GM12865 (cell line): ENCODE measurements at regions not wholly inside any gene's neighbourhood (a gene's known extent, or its start where the extent isn't known, plus 50 kb on each side); places are given as distances from the start of the nearest gene placed in this dataset.

Source experiments
- DNase-seq: peaks from one replicate; pipeline ENCODE4 v3.0.0; 2010; ENCODE audit warnings: low read depth
- H3K4me3 ChIP-seq: 2 replicates; pipeline ENCODE4 v1.5.1; 2011; ENCODE audit warnings: mild to moderate bottlenecking, low read depth, low read length, control low read depth
- CTCF ChIP-seq: IDR thresholded peaks from 2 replicates; pipeline ENCODE4 v1.5.1; 2011; ENCODE audit warnings: low read length, control low read depth, low read depth, inconsistent platforms; ENCODE audit not compliant: insufficient read depth; ENCODE audit errors: missing control alignments

GRCh38 chr5:114166081-114166480, 195.8 kb upstream of the KCNN2 start:
- no peak overlapping the region for H3K4me3 ChIP-seq
- no peak for DNase-seq
- TF ChIP-seq CTCF, result no peak

DNA sequence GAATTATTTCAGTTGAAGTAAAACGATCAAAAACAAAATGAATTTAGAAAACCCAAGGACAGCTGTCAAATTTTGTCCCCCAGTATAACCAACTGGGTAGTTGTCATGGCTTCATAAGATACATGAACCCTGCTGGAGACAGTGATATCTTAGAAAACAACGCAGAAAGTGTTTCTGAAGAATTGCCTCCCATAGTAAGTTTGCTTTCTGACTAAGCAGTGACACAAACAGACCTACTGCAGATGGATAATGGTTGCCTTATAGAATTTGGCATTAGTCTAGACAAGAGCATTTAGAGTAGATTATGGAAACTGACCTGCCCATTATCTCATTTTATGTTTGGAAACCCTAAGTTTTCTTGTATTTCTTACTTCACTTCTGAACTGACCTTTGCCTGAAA, 187.7 kb upstream of the KCNN2 start:
- no peak for DNase-seq
- no peak overlapping the region for H3K4me3 ChIP-seq
- TF ChIP-seq CTCF, result no peak

GRCh38 chr5:114174837-114175236, 187.0 kb upstream of the KCNN2 start:
- no peak for TF ChIP-seq CTCF
- H3K4me3 ChIP-seq, result no peak overlapping the region
- DNase-seq, result no peak

DNA sequence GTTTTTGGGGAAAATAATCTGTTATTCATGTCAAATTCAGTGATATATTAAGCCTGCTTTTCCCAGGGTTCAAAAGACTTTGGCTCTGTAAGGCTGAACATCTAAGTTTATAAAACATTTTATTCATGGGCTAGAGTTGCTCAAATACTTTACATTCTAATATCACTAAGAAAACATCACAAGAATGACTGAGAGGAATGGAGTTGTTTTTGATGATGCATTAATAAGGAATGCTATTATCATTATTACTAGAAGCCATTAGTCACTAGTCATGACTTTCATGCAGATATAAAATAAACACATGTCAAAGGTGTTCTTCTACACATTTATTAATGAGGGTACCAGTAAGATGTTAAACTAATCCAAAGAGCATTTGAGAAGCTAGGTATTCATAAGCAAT, 185.5 kb upstream of the KCNN2 start:
- no peak for TF ChIP-seq CTCF
- DNase-seq, result no peak
- H3K4me3 ChIP-seq, result no peak overlapping the region

DNA sequence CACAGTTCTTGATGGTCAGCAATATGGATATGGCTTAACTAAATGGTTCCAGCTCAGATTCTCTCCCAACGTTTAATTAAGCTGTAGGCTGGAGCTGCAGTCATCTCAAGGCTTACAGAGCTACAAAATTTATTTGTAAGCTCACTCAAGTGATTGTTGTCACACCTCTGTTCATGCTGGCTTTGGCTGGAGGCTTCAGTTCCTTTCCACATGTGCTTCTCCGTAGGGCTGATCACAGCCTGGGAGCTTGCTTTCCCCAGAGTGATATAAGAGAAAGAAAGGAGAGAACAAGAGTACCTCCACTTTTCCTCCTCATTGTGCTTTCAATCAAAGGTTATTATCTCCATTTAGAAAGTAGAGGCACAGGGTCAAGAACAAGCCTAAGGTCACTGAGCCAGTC, 182.7 kb upstream of the KCNN2 start:
- H3K4me3 ChIP-seq, result no peak overlapping the region
- no peak for DNase-seq
- no peak for TF ChIP-seq CTCF

DNA sequence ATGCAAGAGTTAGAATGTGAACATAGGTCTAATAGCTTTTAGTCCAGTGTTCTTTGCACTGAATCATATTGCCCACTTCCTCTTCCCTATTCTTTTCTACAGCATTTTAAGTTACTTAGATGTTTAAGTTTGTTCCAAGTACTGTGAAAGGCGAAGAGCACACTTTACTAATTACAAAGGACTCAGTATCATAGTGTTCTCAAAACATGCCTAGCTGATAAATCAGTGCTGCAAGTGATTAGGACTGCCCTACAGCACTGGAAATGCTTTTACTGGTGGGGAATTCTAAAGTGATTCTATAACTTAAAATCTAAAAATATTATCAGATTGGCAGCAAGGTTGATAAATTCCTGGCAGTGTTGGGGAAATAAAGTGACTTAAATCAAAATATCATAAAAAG, 177.9 kb upstream of the KCNN2 start:
- no peak overlapping the region for H3K4me3 ChIP-seq
- no peak for TF ChIP-seq CTCF
- no peak for DNase-seq

DNA sequence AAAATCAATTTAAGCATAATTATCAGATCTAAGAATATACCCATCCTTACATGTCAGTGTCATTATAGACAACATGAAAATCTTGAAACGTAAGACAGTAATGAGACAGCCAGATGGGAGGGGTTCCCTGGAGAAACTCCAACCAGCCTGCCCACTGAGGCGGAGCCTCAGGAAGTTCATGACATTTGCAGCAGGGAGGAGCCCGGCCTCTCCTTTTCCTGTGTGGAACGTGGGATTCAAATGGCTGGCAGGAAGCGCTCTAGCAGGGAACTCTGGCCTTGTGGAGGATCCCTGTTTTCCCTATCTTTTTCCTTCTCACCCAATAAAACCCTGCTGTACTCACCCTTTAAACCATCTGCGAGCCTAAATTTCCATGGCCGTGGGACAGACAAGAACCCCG, 176.6 kb upstream of the KCNN2 start:
- H3K4me3 ChIP-seq, result no peak overlapping the region
- TF ChIP-seq CTCF, result no peak
- no peak for DNase-seq
